Mucosa of stomach (tissue), 1 donor: ENCODE measurements at regions not wholly inside any gene's neighbourhood (a gene's known extent, or its start where the extent isn't known, plus 50 kb on each side); places are given as distances from the start of the nearest gene placed in this dataset.

Experiments
- H3K27me3 ChIP-seq: one replicate; pipeline ENCODE4 v1.7.0; 2013; ENCODE audit warnings: mild to moderate bottlenecking, low read length; ENCODE audit not compliant: control insufficient read depth, insufficient read depth
- H3K36me3 ChIP-seq: one replicate; pipeline ENCODE4 v1.7.0; 2013; ENCODE audit warnings: low read length; ENCODE audit not compliant: control insufficient read depth, insufficient read depth
- H3K4me1 ChIP-seq: one replicate; pipeline ENCODE4 v1.7.0; 2013; ENCODE audit warnings: mild to moderate bottlenecking, low read length; ENCODE audit not compliant: control insufficient read depth, insufficient read depth
- H3K4me3 ChIP-seq: one replicate; pipeline ENCODE4 v1.7.0; 2013; ENCODE audit warnings: low read length
- H3K9ac ChIP-seq: one replicate; pipeline ENCODE4 v1.7.0; 2013; ENCODE audit warnings: mild to moderate bottlenecking, low read length, moderate library complexity
- H3K9me3 ChIP-seq: one replicate; pipeline ENCODE4 v1.7.0; 2013; ENCODE audit warnings: mild to moderate bottlenecking, low read length, moderate library complexity; ENCODE audit not compliant: control insufficient read depth
- donor health status: Pancreatic carcinoma.

GRCh38 chr12:115898670-115899069, 378.8 kb downstream of the MED13L start:
- peaks cover 5% of the 10 kb centered on the region for H3K27me3 ChIP-seq

GRCh38 chr12:115897729-115898128, 379.8 kb downstream of the MED13L start:
- H3K4me3 ChIP-seq: no peak overlapping the region
- no peaks in the 10 kb centered on the region for H3K4me1 ChIP-seq
- no peaks in the 10 kb centered on the region for H3K36me3 ChIP-seq
- no peaks in the 10 kb centered on the region for H3K9me3 ChIP-seq
- H3K9ac ChIP-seq: no peak overlapping the region
- peaks cover 5% of the 10 kb centered on the region for H3K27me3 ChIP-seq

More at GRCh38 chr12:115898670-115899069, 378.8 kb downstream of the MED13L start:
- no peak overlapping the region for H3K9ac ChIP-seq
- no peaks in the 10 kb centered on the region for H3K4me1 ChIP-seq
- H3K4me3 ChIP-seq: no peak overlapping the region
- H3K36me3 ChIP-seq: no peaks in the 10 kb centered on the region
- H3K9me3 ChIP-seq: no peaks in the 10 kb centered on the region

- Histone ChIP-seq H3K9ac (no peak overlapping the region), H3K4me1 (no peaks in the 10 kb centered on the region), H3K27me3 (no peaks in the 10 kb centered on the region), H3K36me3 (no peaks in the 10 kb centered on the region), H3K4me3 (no peak overlapping the region), H3K9me3 (no peaks in the 10 kb centered on the region)
Observed at GRCh38 chr12:115895247-115895646, 382.2 kb downstream of the MED13L start.

DNA sequence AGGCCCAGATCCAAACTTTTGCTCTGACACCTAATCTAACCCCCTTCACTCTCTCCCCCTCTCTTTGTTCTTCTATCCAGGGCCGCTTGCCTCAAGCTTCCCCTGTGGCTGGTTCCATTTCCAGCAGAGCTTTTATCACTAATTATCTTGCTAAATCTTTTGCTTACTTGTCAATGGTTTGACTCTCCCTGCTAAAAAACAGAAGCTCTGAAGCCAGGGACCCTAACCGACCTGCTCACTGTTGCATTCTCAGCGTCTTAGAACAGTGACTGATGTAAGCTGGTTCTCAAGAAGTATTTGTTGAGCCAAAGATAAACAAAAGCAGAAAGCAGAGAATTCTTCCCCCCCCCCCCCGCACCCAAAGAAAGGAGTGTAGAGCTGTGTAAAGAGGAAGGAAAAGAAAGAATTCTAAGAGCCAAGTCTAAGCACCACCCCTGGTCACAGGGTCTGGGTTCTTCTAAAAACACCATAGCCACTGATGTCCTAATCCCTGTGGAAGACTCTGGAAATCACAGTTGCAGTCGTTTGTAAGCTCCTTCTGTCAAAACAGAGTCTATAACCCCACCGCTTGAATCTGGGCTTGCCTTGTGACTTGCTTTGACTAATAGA, 385.8 kb downstream of the MED13L start:
- H3K36me3 ChIP-seq: no peaks in the 10 kb centered on the region
- no peaks in the 10 kb centered on the region for H3K27me3 ChIP-seq
- no peaks in the 10 kb centered on the region for H3K9me3 ChIP-seq

GRCh38 chr12:115886666-115887065, 390.8 kb downstream of the MED13L start:
- no peak overlapping the region for H3K4me3 ChIP-seq
- no peaks in the 10 kb centered on the region for H3K36me3 ChIP-seq
- peaks cover 3% of the 10 kb centered on the region for H3K27me3 ChIP-seq
- no peak overlapping the region for H3K9ac ChIP-seq
- no peaks in the 10 kb centered on the region for H3K9me3 ChIP-seq
- H3K4me1 ChIP-seq: no peaks in the 10 kb centered on the region

More for the DNA sequence above, 385.8 kb downstream of the MED13L start:
- Histone ChIP-seq H3K4me1 (no peaks in the 10 kb centered on the region), H3K4me3 (no peak overlapping the region), H3K9ac (no peak overlapping the region)

GRCh38 chr12:115885040-115885690, 392.3 kb downstream of the MED13L start:
- no peaks in the 10 kb centered on the region for H3K9me3 ChIP-seq
- H3K4me1 ChIP-seq: no peaks in the 10 kb centered on the region
- H3K4me3 ChIP-seq: no peak overlapping the region
- no peak overlapping the region for H3K9ac ChIP-seq
- no peaks in the 10 kb centered on the region for H3K36me3 ChIP-seq
- peaks cover 3% of the 10 kb centered on the region for H3K27me3 ChIP-seq

GRCh38 chr12:115882936-115883335, 394.6 kb downstream of the MED13L start:
- Histone ChIP-seq H3K4me3 (no peak overlapping the region), H3K9me3 (no peaks in the 10 kb centered on the region), H3K4me1 (no peaks in the 10 kb centered on the region), H3K9ac (no peak overlapping the region), H3K27me3 (peaks cover 3% of the 10 kb centered on the region), H3K36me3 (no peaks in the 10 kb centered on the region)

DNA sequence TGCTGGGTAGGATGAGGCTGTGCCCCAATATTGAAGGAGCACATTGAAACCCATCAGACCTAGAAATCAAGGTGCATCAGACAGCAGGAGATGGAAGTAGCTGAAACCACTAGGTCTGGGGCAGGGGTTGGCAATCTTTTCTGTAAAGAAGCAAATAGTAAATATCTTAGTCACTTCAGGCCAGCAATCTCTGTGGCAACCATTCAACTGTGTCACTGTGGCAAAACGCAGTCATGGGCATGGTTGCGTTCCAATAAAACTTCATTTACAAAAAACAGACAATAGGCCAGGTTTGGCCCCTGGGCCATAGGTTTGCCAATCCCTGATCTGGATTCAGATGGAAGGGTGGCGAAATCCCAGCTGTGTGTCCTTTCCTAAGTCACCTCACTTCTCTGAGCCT, 397.3 kb downstream of the MED13L start:
- Histone ChIP-seq H3K9ac (no peak overlapping the region), H3K36me3 (no peaks in the 10 kb centered on the region), H3K4me3 (no peak overlapping the region), H3K9me3 (no peaks in the 10 kb centered on the region), H3K4me1 (no peaks in the 10 kb centered on the region), H3K27me3 (no peaks in the 10 kb centered on the region)

DNA sequence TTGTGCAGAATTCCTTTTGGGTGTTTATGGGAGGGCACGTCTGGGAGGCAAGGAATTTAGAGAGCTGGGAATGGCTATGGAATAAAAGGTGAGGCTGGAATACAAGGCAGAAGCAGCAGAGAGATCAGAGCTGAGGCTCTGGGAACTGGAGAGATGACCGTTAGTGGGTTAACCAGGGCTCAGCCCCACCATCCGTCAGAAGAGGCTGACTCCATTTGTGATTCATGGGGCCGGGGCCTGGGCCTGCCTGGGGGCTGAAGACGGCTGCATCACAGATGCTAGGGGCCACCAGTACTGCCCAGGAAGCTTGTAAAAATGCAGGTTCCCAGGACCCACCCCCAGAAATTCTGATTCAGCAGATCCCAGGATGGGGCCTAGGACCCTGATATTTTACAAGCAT, 398.1 kb downstream of the MED13L start:
- Histone ChIP-seq H3K27me3 (no peaks in the 10 kb centered on the region), H3K36me3 (no peaks in the 10 kb centered on the region), H3K9ac (no peak overlapping the region), H3K4me1 (no peaks in the 10 kb centered on the region), H3K9me3 (no peaks in the 10 kb centered on the region), H3K4me3 (no peak overlapping the region)

- H3K27me3 ChIP-seq: no peaks in the 10 kb centered on the region
- H3K9ac ChIP-seq: no peak overlapping the region
- peaks cover 11% of the 10 kb centered on the region for H3K4me1 ChIP-seq
- H3K9me3 ChIP-seq: no peaks in the 10 kb centered on the region
- no peaks in the 10 kb centered on the region for H3K36me3 ChIP-seq
- no peak overlapping the region for H3K4me3 ChIP-seq
Observed at GRCh38 chr12:115873451-115874082, 403.9 kb downstream of the MED13L start.

- no peak overlapping the region for H3K4me3 ChIP-seq
- no peaks in the 10 kb centered on the region for H3K27me3 ChIP-seq
- H3K9me3 ChIP-seq: no peaks in the 10 kb centered on the region
- H3K9ac ChIP-seq: no peak overlapping the region
- peaks cover 11% of the 10 kb centered on the region for H3K4me1 ChIP-seq
- H3K36me3 ChIP-seq: no peaks in the 10 kb centered on the region
Observed at GRCh38 chr12:115872919-115873357, 404.6 kb downstream of the MED13L start.

GRCh38 chr12:115872212-115872611, 405.3 kb downstream of the MED13L start:
- Histone ChIP-seq H3K36me3 (no peaks in the 10 kb centered on the region), H3K4me3 (no peak overlapping the region), H3K9me3 (no peaks in the 10 kb centered on the region), H3K4me1 (peaks cover 11% of the 10 kb centered on the region), H3K27me3 (no peaks in the 10 kb centered on the region), H3K9ac (no peak overlapping the region)
